ENCODE measurements at regions not wholly inside any gene's neighbourhood (a gene's known extent, or its start where the extent isn't known, plus 50 kb on each side); places are given as distances from the start of the nearest gene placed in this dataset.

DNA sequence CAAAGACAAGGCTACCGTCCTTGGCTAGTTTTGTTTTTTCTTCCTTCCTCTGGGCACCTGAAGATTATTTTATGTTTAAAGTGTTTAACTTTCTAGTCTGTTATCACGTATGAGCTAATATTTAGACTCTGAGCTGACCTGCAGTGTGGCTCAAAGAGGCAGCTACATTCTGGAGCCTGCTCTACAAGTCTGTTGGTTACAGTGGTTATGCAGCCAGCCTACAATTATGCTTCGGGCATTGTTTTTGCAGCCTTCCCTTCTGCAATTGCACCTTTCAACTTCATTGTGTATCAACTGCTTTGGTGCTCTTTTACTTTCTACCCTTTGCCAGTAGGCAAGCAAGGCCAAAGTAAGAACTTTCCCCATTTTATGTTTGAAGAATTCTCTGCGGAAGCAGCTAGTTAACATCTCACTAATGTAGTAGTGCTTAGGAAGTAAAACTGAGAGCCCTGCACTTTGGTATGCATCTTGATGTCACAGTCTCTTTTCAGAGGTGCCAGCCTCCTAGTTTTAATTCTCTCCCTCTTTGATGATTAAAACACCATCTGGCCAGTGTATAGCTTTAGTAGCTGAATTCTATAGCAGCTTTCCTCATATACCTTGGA lies 322.1 kb downstream of the FAM170A start:
- no peak overlapping the region for H3K27ac ChIP-seq
- no peak for TF ChIP-seq FOXS1 (CRISPR knock-in tag; IDR thresholded peaks at IDR 0.05)
- TF ChIP-seq, protein P1, sequence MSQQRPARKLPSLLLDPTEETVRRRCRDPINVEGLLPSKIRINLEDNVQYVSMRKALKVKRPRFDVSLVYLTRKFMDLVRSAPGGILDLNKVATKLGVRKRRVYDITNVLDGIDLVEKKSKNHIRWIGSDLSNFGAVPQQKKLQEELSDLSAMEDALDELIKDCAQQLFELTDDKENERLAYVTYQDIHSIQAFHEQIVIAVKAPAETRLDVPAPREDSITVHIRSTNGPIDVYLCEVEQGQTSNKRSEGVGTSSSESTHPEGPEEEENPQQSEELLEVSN (IDR thresholded peaks at IDR 0.05; ENCODE audit: borderline replicate concordance, low read depth): no peak
- no peak for TF ChIP-seq RARB (CRISPR knock-in tag; IDR thresholded peaks at IDR 0.05)
- H3K4me3 ChIP-seq: no peak overlapping the region
- POLR2A ChIA-PET: no interaction called here
- ATAC-seq (no peak), FAIRE-seq (no peak), DNase-seq (ENCODE audit: low read depth in 1 of 2, low spot score in 1 of 2) (no peak)
- no peaks in the 10 kb centered on the region for H3K4me1 ChIP-seq
- CTCF ChIA-PET: interaction anchor here (0.7 to 1.1 kb wide), 2 partner anchors 11 to 590 kb away, joined by 3 to 4 read pairs; no protein-coding TSS in a partner anchor
- H3K4me2 ChIP-seq: no peak overlapping the region
- no peaks in the 10 kb centered on the region for H3K9me3 ChIP-seq
- 14% methylated on average over 4 of the region's 4 CpGs for WGBS (ENCODE audit: missing lambda C conversion rate)

DNA sequence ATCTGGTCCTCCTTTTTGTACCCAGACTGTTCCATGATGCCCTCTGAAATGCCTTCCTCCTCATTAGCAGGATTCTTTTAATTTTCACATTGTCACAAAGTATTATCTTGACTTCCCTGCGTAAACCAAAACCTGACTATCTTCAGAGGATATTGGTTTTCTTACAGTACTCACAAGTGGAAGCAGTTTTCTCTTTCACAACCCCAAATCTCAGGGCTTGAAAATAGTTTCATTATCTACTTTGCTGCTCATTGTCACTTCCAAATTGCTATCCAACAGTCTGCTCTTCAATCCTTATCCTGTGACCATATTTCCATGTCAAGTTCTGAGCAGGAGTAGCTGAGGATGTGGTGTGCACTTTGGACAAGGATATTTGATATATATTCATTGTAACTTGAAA lies 324.1 kb downstream of the FAM170A start:
- Histone ChIP-seq H3K4me3 (no peak overlapping the region), H3K4me2 (no peak overlapping the region), H3K9me3 (no peaks in the 10 kb centered on the region), H3K27ac (no peak overlapping the region), H3K4me1 (no peaks in the 10 kb centered on the region)
- ChIA-PET CTCF (interaction anchor here (1.0 to 1.1 kb wide), 2 partner anchors 8 to 496 kb away, joined by 3 read pairs; no protein-coding TSS in a partner anchor), POLR2A (no interaction called here)
- ATAC-seq: no peak
- FAIRE-seq: no peak
- no peak for DNase-seq (ENCODE audit: low read depth in 1 of 2, low spot score in 1 of 2)
- whole genome bisulfite sequencing (ENCODE audit: missing lambda C conversion rate): 6% methylated on average over 1 of the region's 1 CpG
- TF ChIP-seq, protein P2, sequence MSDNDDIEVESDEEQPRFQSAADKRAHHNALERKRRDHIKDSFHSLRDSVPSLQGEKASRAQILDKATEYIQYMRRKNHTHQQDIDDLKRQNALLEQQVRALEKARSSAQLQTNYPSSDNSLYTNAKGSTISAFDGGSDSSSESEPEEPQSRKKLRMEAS (IDR thresholded peaks at IDR 0.05): no peak
- no peak for TF ChIP-seq HOXB5 (CRISPR knock-in tag; IDR thresholded peaks at IDR 0.05)
- no peak for TF ChIP-seq RNF2 (IDR thresholded peaks at IDR 0.05; ENCODE audit: borderline replicate concordance, low read depth)

DNA sequence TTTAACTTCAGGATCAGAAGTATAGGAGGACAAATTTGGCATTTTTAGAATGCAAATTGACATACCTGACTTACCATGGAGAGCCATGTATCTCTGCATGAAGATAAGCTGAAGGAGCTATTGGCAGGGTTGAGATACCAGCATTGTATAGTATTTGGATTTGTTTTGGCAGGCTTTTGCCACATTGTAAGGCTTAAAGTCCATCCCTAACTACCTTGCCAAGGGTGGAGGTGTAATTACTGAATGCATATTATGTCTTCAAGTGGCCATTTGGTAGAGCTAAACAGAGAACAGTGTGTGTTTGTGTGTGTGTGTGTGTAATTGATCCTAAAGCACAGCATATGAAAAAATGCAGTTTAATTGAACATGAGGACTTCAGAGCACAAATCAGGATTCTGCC lies 324.7 kb downstream of the FAM170A start:
- Histone ChIP-seq H3K27ac (no peak overlapping the region), H3K9me3 (no peaks in the 10 kb centered on the region), H3K4me3 (no peak overlapping the region), H3K4me2 (no peak overlapping the region), H3K4me1 (no peaks in the 10 kb centered on the region)
- CTCF ChIA-PET: interaction anchor here (1.1 kb wide), 1 partner anchor 8 kb away, joined by 3 read pairs; no protein-coding TSS in a partner anchor
- DNase-seq (ENCODE audit: low read depth in 1 of 2, low spot score in 1 of 2) (no peak), FAIRE-seq (no peak), ATAC-seq (no peak)
- no peak for TF ChIP-seq HOXB13 (CRISPR knock-in tag; IDR thresholded peaks at IDR 0.05; ENCODE audit: low read depth)
- POLR2A ChIA-PET: no interaction called here

DNA sequence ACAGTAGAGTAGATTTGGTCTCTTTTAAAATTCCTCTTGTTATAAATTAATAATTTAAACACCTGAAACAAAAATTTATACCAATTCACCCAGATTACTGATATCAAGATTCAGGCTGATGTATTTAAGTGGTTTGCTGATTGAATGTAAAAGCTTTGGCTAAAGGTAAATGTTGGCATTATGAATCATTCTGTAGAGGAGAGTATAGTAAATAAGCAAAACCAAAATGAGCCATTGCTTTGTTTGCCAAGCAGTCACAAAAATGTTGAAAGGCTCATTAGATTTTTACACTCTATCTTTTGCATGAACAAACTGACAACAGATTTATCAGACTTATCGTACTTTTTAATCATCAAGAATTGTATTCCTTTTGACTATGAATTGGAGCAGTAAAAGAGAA lies 332.6 kb downstream of the FAM170A start:
- Histone ChIP-seq H3K4me1 (no peaks in the 10 kb centered on the region), H3K27ac (no peak overlapping the region), H3K4me2 (no peak overlapping the region), H3K4me3 (no peak overlapping the region), H3K9me3 (no peaks in the 10 kb centered on the region)
- ChIA-PET POLR2A (no interaction called here), CTCF (no interaction called here)
- no peak for DNase-seq (ENCODE audit: low read depth in 1 of 2, low spot score in 1 of 2)
- no peak for ATAC-seq
- 3% methylated on average over 1 of the region's 1 CpG for WGBS (ENCODE audit: missing lambda C conversion rate)
- no peak for TF ChIP-seq RFX5 (IDR thresholded peaks at IDR 0.05)
- no peak for TF ChIP-seq HOXB13 (CRISPR knock-in tag; IDR thresholded peaks at IDR 0.05; ENCODE audit: low read depth)
- TF ChIP-seq, protein P3, sequence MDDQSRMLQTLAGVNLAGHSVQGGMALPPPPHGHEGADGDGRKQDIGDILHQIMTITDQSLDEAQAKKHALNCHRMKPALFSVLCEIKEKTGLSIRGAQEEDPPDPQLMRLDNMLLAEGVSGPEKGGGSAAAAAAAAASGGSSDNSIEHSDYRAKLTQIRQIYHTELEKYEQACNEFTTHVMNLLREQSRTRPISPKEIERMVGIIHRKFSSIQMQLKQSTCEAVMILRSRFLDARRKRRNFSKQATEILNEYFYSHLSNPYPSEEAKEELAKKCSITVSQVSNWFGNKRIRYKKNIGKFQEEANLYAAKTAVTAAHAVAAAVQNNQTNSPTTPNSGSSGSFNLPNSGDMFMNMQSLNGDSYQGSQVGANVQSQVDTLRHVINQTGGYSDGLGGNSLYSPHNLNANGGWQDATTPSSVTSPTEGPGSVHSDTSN (IDR thresholded peaks at IDR 0.05): no peak
- TF ChIP-seq ZFP36 (IDR thresholded peaks at IDR 0.05; ENCODE audit: borderline replicate concordance, partially characterized antibody): no peak
- no peak for TF ChIP-seq RARB (CRISPR knock-in tag; IDR thresholded peaks at IDR 0.05)
- no peak for TF ChIP-seq USF2 (IDR thresholded peaks at IDR 0.05)
- no peak for TF ChIP-seq MYC (IDR thresholded peaks at IDR 0.05; ENCODE audit: borderline replicate concordance, low read length)
- no peak for TF ChIP-seq TFCP2L1 (CRISPR knock-in tag; IDR thresholded peaks at IDR 0.05)
- no peak for TF ChIP-seq ZSCAN20 (CRISPR knock-in tag; IDR thresholded peaks at IDR 0.05)
- no peak for TF ChIP-seq FOXS1 (CRISPR knock-in tag; IDR thresholded peaks at IDR 0.05)
- no peak for TF ChIP-seq SREBF2 (IDR thresholded peaks at IDR 0.05)
- no peak for TF ChIP-seq RAD21 (conservative IDR thresholded peaks at IDR 0.05 in 1 of 2, IDR thresholded peaks at IDR 0.05 in 1 of 2)
- TF ChIP-seq EHMT2 (IDR thresholded peaks at IDR 0.05; ENCODE audit: low read depth): no peak
- no peak for TF ChIP-seq HMGXB4 (CRISPR knock-in tag; IDR thresholded peaks at IDR 0.05; ENCODE audit: borderline replicate concordance)
- no peak for TF ChIP-seq POLR2AphosphoS2 (conservative IDR thresholded peaks at IDR 0.05; ENCODE audit: low read length)
- no peak for FAIRE-seq

All from A549 (cell line).